ENCODE measurements at regions not wholly inside any gene's neighbourhood (a gene's known extent, or its start where the extent isn't known, plus 50 kb on each side); places are given as distances from the start of the nearest gene placed in this dataset.

DNA sequence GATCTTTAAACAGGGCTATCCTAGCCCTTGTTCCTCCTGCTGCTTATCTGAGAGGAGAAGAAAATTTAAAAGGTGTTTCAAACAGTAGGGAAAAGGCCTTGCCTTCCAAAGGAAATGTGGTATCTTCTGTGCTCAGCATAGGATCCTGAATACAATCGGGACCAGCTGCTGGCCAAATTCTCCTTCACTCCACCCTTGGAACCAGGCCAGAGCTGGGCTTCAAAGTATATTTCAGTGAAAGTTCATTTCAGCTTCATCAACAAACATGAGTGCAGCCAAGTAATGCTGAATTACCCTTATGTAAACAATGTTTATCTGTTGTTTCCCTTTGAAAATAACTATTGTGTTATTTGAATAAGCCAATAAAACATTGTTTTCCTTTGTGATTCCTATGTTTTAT lies 146.5 kb upstream of the MEOX2 start:
- TF ChIP-seq, protein P1, sequence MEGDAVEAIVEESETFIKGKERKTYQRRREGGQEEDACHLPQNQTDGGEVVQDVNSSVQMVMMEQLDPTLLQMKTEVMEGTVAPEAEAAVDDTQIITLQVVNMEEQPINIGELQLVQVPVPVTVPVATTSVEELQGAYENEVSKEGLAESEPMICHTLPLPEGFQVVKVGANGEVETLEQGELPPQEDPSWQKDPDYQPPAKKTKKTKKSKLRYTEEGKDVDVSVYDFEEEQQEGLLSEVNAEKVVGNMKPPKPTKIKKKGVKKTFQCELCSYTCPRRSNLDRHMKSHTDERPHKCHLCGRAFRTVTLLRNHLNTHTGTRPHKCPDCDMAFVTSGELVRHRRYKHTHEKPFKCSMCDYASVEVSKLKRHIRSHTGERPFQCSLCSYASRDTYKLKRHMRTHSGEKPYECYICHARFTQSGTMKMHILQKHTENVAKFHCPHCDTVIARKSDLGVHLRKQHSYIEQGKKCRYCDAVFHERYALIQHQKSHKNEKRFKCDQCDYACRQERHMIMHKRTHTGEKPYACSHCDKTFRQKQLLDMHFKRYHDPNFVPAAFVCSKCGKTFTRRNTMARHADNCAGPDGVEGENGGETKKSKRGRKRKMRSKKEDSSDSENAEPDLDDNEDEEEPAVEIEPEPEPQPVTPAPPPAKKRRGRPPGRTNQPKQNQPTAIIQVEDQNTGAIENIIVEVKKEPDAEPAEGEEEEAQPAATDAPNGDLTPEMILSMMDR (IDR thresholded peaks at IDR 0.05), result no peak
- no peak for TF ChIP-seq POLR2A (IDR thresholded peaks at IDR 0.05)

All from tibial nerve (tissue), 3 donors.